GM12878 (cell line): ENCODE measurements at regions not wholly inside any gene's neighbourhood (a gene's known extent, or its start where the extent isn't known, plus 50 kb on each side); places are given as distances from the start of the nearest gene placed in this dataset.

Experiments
- ATAC-seq: fragments of 200-7000 bp; cut with Tn5 transposase; 3 replicates; pipeline ENCODE4 v1.9.1; 2020; ENCODE audit warnings: mild to moderate bottlenecking, moderate library complexity
- BruUV-seq: library from RNA; stranded (reverse); fragments of 400-500 nt; replicated peaks from 2 replicates; lab custom pipeline; 2021; lab: Mats Ljungman, UMichigan
- CTCF ChIA-PET: fragments of 300-600 bp; sonication (Branson Sonifier 250); formaldehyde crosslinking; extraction: SDS; loops from one replicate; lab custom pipeline; 2021; ENCODE audit warnings: inconsistent platforms; lab: Yijun Ruan, JAX
- POLR2A ChIA-PET: fragments of 350-600 bp; formaldehyde crosslinking; extraction: SDS; loops from one replicate; lab custom pipeline; 2021; ENCODE audit warnings: inconsistent platforms; lab: Charles Lee
- RAD21 ChIA-PET: fragments of 300-600 bp; sonication (Branson Sonifier 250); formaldehyde crosslinking; loops from one replicate; lab custom pipeline; 2023; ENCODE audit warnings: antibody characterized with exemption; ENCODE audit not compliant: unreplicated experiment; lab: Charles Lee
- SMC1A ChIA-PET: fragments of 300-600 bp; sonication (Branson Sonifier 250); formaldehyde crosslinking; loops from one replicate; lab custom pipeline; 2023; ENCODE audit not compliant: unreplicated experiment, uncharacterized antibody; lab: Charles Lee
- DNase-seq: peaks from one replicate; pipeline ENCODE4 v3.0.0-alpha.2; 2011; ENCODE audit warnings: low read depth, low spot score
- FAIRE-seq: peaks from 3 replicates; lab custom pipeline; 2011; peaks lifted over from hg19 to GRCh38; lab: Jason Lieb, UNC
- H2AFZ ChIP-seq: 2 replicates; pipeline ENCODE4 v1.6.0; 2011; ENCODE audit warnings: low read depth, low read length, control low read depth; ENCODE audit not compliant: control insufficient read depth
- H3K27ac ChIP-seq: 2 replicates; pipeline ENCODE4 v1.5.1; 2011; ENCODE audit warnings: control low read depth; ENCODE audit not compliant: control insufficient read depth, insufficient read depth
- H3K27me3 ChIP-seq, 2 experiments: replicated peaks in 1 of 2; 2 replicates each; pipeline versions ENCODE4 v1.6.0 to v1.6.1; 2011; ENCODE audit warnings: low read length in 1 of 2; ENCODE audit not compliant: control insufficient read depth in 2 of 2, insufficient read depth in 2 of 2
- H3K36me3 ChIP-seq, 2 experiments: 2 replicates each; pipeline ENCODE4 v1.5.1; 2011; ENCODE audit warnings: low read length in 1 of 2; ENCODE audit not compliant: control insufficient read depth in 2 of 2, insufficient read depth in 2 of 2
- H3K4me1 ChIP-seq: 2 replicates; pipeline ENCODE4 v1.6.1; 2011; ENCODE audit warnings: mild to moderate bottlenecking, low read length, moderate library complexity, mixed read lengths; ENCODE audit not compliant: control insufficient read depth, insufficient read depth
- H3K4me2 ChIP-seq: 2 replicates; pipeline ENCODE4 v1.6.0; 2011; ENCODE audit warnings: control low read depth; ENCODE audit not compliant: control insufficient read depth, insufficient read depth
- H3K4me3 ChIP-seq: fragments of 200-600 bp; sonication (generic); 2 replicates; pipeline ENCODE4 v1.5.1; 2016
- H3K79me2 ChIP-seq: 2 replicates; pipeline ENCODE4 v1.6.0; 2011; ENCODE audit warnings: low read length; ENCODE audit not compliant: control insufficient read depth, insufficient read depth
- H3K9ac ChIP-seq: 2 replicates; pipeline ENCODE4 v1.8.0; 2011; ENCODE audit warnings: low read length, control low read depth, mixed read lengths; ENCODE audit not compliant: control insufficient read depth, insufficient read depth
- H3K9me3 ChIP-seq: replicated peaks from 3 replicates; pipeline ENCODE4 v1.5.1; 2011; ENCODE audit warnings: mild to moderate bottlenecking, low read length; ENCODE audit not compliant: control insufficient read depth, insufficient read depth
- H4K20me1 ChIP-seq: 2 replicates; pipeline ENCODE4 v1.6.0; 2011; ENCODE audit not compliant: control insufficient read depth, insufficient read depth
- IRF4 ChIP-seq: IDR thresholded peaks from 2 replicates; pipeline ENCODE4 v1.6.1; 2011; ENCODE audit warnings: low read depth, low read length
- KLF5 ChIP-seq: fragments of 450-650 bp; IDR thresholded peaks from 2 replicates; pipeline ENCODE4 v1.6.1; 2014; ENCODE audit warnings: mild to moderate bottlenecking; ENCODE audit not compliant: partially characterized antibody
- MXI1 ChIP-seq: fragments of 150-350 bp; IDR thresholded peaks from 2 replicates; pipeline ENCODE4 v1.6.1; 2011; ENCODE audit warnings: low read depth, mild to moderate bottlenecking, inconsistent platforms, low read length, improper control_type of control experiment
- SREBF1 ChIP-seq: IDR thresholded peaks from 2 replicates; pipeline ENCODE4 v1.6.1; 2012; ENCODE audit warnings: mild to moderate bottlenecking, low read length
- TARDBP ChIP-seq: IDR thresholded peaks from 2 replicates; pipeline ENCODE4 v1.6.1; 2016; ENCODE audit warnings: borderline replicate concordance
- WGBS: methylation state at CpG from one replicate; pipeline ENCODE4 v1.1.6; 2016; ENCODE audit warnings: low lambda C conversion rate; ENCODE audit not compliant: insufficient replicate concordance, insufficient coverage; ENCODE audit errors: missing lambda C conversion rate; 5-methylcytosine and 5-hydroxymethylcytosine counted together
- in situ Hi-C: fragments of 300-500 bp; cut with MboI; formaldehyde crosslinking; loops from 9 replicates; pipeline ENCODE4 v1.14.3; 2018; ENCODE audit warnings: mixed read lengths
- intact Hi-C: fragments of 100-400 bp; cut with micrococcal nuclease; formaldehyde crosslinking; loops from one replicate; pipeline ENCODE4 v1.14.2; 2022; ENCODE audit not compliant: unreplicated experiment
- TF ChIP-seq, protein P1 (sequence below): IDR thresholded peaks from 2 replicates; pipeline ENCODE4 v1.6.1; 2012; ENCODE audit warnings: low read length, inconsistent platforms
- TF ChIP-seq, protein P2 (sequence below): IDR thresholded peaks from 2 replicates; pipeline ENCODE4 v1.6.1; 2011; ENCODE audit warnings: low read depth, low read length, improper control_type of control experiment, borderline replicate concordance
- TF ChIP-seq, protein P3 (sequence below): fragments of 450-650 bp; conservative IDR thresholded peaks from 2 replicates; pipeline ENCODE4 v1.6.1; 2017; ENCODE audit warnings: mild to moderate bottlenecking, moderate library complexity

DNA sequence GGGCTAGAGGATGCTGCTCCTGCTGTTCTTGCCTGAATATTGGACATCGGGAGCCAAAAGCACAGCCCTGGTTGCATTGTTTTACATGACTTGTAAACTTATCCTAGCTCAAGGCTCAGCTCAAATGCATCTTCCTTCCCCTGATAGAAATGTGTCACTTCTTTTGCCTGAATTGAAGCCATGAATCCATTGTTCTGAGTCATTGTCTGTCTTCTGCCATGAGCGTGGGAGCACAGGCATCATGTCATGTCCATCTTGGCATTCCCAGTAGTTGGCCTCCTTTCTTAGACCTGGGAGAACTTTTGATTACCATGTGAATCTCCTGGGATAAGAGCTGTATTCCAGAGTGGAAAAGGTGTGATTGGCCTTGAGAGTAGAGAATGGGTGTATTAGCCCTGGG lies 54.1 kb upstream of the OPN4 start:
- Histone ChIP-seq H3K4me1 (no peaks in the 10 kb centered on the region; the same call in 1 of the 2 replicates), H3K27me3 (no peaks in the 10 kb centered on the region), H3K9ac (no peak overlapping the region), H4K20me1 (no peaks in the 10 kb centered on the region), H3K9me3 (no peaks in the 10 kb centered on the region), H3K36me3 (no peaks in the 10 kb centered on the region), H3K27ac (no peak overlapping the region), H2AFZ (peak overlapping the region; percentile 70), H3K4me2 (no peak overlapping the region), H3K79me2 (no peaks in the 10 kb centered on the region), H3K4me3 (no peak overlapping the region)
- 46% methylated on average over 2 of the region's 2 CpGs for WGBS
- no peak for ATAC-seq
- CTCF ChIA-PET = no interaction called here
- BruUV-seq = no TSS peak
- POLR2A ChIA-PET = no interaction called here
- DNase-seq = no peak
- intact Hi-C loops = no loop called here
- TF ChIP-seq, protein P1, sequence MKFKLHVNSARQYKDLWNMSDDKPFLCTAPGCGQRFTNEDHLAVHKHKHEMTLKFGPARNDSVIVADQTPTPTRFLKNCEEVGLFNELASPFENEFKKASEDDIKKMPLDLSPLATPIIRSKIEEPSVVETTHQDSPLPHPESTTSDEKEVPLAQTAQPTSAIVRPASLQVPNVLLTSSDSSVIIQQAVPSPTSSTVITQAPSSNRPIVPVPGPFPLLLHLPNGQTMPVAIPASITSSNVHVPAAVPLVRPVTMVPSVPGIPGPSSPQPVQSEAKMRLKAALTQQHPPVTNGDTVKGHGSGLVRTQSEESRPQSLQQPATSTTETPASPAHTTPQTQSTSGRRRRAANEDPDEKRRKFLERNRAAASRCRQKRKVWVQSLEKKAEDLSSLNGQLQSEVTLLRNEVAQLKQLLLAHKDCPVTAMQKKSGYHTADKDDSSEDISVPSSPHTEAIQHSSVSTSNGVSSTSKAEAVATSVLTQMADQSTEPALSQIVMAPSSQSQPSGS = no peak
- TF ChIP-seq, protein P2, sequence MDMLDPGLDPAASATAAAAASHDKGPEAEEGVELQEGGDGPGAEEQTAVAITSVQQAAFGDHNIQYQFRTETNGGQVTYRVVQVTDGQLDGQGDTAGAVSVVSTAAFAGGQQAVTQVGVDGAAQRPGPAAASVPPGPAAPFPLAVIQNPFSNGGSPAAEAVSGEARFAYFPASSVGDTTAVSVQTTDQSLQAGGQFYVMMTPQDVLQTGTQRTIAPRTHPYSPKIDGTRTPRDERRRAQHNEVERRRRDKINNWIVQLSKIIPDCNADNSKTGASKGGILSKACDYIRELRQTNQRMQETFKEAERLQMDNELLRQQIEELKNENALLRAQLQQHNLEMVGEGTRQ = no peak
- TF ChIP-seq IRF4 = no peak
- no peak for TF ChIP-seq MXI1
- TF ChIP-seq, protein P3, sequence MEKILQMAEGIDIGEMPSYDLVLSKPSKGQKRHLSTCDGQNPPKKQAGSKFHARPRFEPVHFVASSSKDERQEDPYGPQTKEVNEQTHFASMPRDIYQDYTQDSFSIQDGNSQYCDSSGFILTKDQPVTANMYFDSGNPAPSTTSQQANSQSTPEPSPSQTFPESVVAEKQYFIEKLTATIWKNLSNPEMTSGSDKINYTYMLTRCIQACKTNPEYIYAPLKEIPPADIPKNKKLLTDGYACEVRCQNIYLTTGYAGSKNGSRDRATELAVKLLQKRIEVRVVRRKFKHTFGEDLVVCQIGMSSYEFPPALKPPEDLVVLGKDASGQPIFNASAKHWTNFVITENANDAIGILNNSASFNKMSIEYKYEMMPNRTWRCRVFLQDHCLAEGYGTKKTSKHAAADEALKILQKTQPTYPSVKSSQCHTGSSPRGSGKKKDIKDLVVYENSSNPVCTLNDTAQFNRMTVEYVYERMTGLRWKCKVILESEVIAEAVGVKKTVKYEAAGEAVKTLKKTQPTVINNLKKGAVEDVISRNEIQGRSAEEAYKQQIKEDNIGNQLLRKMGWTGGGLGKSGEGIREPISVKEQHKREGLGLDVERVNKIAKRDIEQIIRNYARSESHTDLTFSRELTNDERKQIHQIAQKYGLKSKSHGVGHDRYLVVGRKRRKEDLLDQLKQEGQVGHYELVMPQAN = no peak
- TF ChIP-seq SREBF1 = no peak
- no peak for TF ChIP-seq KLF5
- no peak for TF ChIP-seq TARDBP
- in situ Hi-C loops = no loop called here
- FAIRE-seq = no peak
- RAD21 ChIA-PET = interaction anchor here (2.1 kb wide), 1 partner anchor 11 kb away, joined by 4 read pairs; no protein-coding TSS in a partner anchor
- SMC1A ChIA-PET = interaction anchor here (0.9 to 1.5 kb wide), 2 partner anchors 13 to 15 kb away, joined by 3 read pairs; no protein-coding TSS in a partner anchor
